ENCODE measurements at regions not wholly inside any gene's neighbourhood (a gene's known extent, or its start where the extent isn't known, plus 50 kb on each side); places are given as distances from the start of the nearest gene placed in this dataset.

GRCh38 chr17:79150035-79150733, 75.6 kb downstream of the ENGASE start:
- no peak for DNase-seq (ENCODE audit: low spot score in 2 of 2, unreplicated experiment in 2 of 2)
- TF ChIP-seq CTCF (IDR thresholded peaks at IDR 0.05; ENCODE audit: unreplicated experiment), result no peak
- no peaks in the 10 kb centered on the region for H3K36me3 Mint-ChIP-seq
- peaks cover 41% of the 10 kb centered on the region for H3K27me3 Mint-ChIP-seq (ENCODE audit: low read depth)
- no peak overlapping the region for H3K4me3 Mint-ChIP-seq
- H3K4me1 Mint-ChIP-seq, result no peaks in the 10 kb centered on the region
- no peaks in the 10 kb centered on the region for H3K9me3 Mint-ChIP-seq
- no peak overlapping the region for H3K27ac Mint-ChIP-seq

DNA sequence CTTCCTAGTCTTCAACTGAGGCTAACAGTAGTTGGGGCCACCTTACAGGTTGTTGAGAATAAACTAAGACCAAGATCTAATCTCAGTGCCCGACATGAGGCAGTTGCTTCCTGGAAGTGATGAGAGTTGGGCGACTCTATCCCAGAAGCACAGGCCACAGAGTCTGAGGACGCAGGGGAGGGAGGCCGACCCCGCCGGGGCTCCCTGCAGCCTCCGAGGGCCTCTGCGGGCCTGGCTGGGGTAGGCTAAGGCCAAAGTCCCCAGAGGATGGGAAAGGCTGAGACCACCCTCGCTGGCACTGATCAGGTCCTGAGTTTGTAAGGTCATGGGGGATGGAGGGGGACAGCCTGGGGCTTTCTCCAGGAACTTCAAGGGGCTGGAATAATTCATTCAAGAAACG, 74.0 kb downstream of the ENGASE start:
- H3K27ac Mint-ChIP-seq, result no peak overlapping the region

DNA sequence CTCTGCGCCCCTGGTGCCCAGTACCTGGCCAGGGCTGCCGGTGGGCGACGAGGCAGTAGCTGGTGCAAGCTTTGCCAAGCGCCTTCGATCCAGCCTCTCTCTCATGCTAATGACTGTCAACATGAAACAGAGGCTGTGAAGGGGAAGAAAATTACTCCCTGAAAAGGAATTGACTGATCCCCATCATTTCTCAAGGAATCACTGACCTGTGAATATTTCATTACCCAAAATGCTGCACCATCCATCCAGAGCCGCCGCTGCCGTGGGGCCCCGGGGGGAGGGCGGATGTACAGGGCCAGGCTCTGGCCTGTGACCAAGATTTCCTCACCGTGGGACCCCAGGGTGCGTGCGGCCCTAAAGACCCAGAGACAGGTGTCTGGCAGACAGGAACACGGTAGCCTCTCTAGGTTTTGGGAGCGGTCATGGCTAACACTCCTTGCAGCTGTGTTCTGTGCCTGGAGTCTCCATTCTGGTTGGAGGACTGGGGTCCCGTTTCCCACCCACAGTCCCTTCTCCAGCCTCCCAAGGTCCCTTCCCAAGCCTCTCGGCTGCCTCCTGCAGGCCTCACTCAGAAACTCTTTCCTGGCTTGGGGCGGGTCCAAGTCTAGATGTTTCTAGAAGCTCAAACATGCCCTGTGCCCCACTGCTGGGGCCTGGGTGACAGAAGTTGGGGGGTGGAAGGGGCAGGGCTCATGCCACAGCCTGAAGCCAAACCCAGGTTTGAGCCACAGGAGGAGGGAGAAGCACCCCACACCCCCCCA, 73.3 kb downstream of the ENGASE start:
- Mint-ChIP-seq H3K27ac (no peak overlapping the region), H3K36me3 (no peaks in the 10 kb centered on the region), H3K4me1 (no peaks in the 10 kb centered on the region), H3K27me3 (ENCODE audit: low read depth) (peaks cover 30% of the 10 kb centered on the region), H3K4me3 (no peak overlapping the region), H3K9me3 (no peaks in the 10 kb centered on the region)
- TF ChIP-seq CTCF (IDR thresholded peaks at IDR 0.05; ENCODE audit: unreplicated experiment), result no peak
- DNase-seq (ENCODE audit: low spot score in 2 of 2, unreplicated experiment in 2 of 2), result no peak

More for the DNA sequence above, 74.0 kb downstream of the ENGASE start:
- TF ChIP-seq CTCF (IDR thresholded peaks at IDR 0.05; ENCODE audit: unreplicated experiment), result no peak
- DNase-seq (ENCODE audit: low spot score in 2 of 2, unreplicated experiment in 2 of 2), result no peak
- no peaks in the 10 kb centered on the region for H3K36me3 Mint-ChIP-seq
- H3K4me3 Mint-ChIP-seq, result no peak overlapping the region
- H3K9me3 Mint-ChIP-seq, result no peaks in the 10 kb centered on the region
- H3K4me1 Mint-ChIP-seq, result no peaks in the 10 kb centered on the region
- H3K27me3 Mint-ChIP-seq (ENCODE audit: low read depth), result peaks cover 34% of the 10 kb centered on the region

DNA sequence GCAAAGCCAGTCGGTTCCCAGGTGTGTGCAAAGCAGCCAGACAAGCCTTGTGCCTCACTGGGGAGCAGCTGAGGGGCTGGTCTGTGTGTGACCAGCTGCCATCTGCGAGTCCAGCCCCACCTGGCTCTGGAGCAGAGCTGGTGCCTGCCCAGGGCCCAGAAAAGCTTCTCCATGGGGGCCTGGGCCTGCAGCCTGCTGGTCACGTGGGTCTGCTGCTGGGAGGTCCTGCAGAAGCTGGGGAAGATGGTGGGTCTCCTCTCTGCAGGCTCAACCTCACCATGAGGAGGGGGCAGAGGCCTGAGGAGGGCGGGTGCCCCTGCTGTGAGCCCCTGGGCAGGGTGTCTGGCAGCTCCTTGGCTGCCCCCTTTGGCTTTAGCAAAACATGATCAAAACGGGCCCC, 71.9 kb downstream of the ENGASE start:
- H3K4me3 Mint-ChIP-seq, result no peak overlapping the region
- H3K27ac Mint-ChIP-seq, result no peak overlapping the region
- peaks cover 32% of the 10 kb centered on the region for H3K27me3 Mint-ChIP-seq (ENCODE audit: low read depth)
- H3K4me1 Mint-ChIP-seq, result no peaks in the 10 kb centered on the region
- H3K36me3 Mint-ChIP-seq, result no peaks in the 10 kb centered on the region
- H3K9me3 Mint-ChIP-seq, result no peaks in the 10 kb centered on the region
- DNase-seq (ENCODE audit: low spot score in 2 of 2, unreplicated experiment in 2 of 2), result no peak
- no peak for TF ChIP-seq CTCF (IDR thresholded peaks at IDR 0.05; ENCODE audit: unreplicated experiment)

GRCh38 chr17:79145548-79145947, 70.9 kb downstream of the ENGASE start:
- H3K9me3 Mint-ChIP-seq, result no peaks in the 10 kb centered on the region
- no peak for DNase-seq (ENCODE audit: low spot score in 2 of 2, unreplicated experiment in 2 of 2)
- no peaks in the 10 kb centered on the region for H3K4me1 Mint-ChIP-seq
- no peak overlapping the region for H3K4me3 Mint-ChIP-seq
- no peaks in the 10 kb centered on the region for H3K36me3 Mint-ChIP-seq
- H3K27me3 Mint-ChIP-seq (ENCODE audit: low read depth), result peaks cover 36% of the 10 kb centered on the region
- TF ChIP-seq CTCF (IDR thresholded peaks at IDR 0.05; ENCODE audit: unreplicated experiment), result no peak
- H3K27ac Mint-ChIP-seq, result no peak overlapping the region
